ENCODE measurements at regions not wholly inside any gene's neighbourhood (a gene's known extent, or its start where the extent isn't known, plus 50 kb on each side); places are given as distances from the start of the nearest gene placed in this dataset.

DNA sequence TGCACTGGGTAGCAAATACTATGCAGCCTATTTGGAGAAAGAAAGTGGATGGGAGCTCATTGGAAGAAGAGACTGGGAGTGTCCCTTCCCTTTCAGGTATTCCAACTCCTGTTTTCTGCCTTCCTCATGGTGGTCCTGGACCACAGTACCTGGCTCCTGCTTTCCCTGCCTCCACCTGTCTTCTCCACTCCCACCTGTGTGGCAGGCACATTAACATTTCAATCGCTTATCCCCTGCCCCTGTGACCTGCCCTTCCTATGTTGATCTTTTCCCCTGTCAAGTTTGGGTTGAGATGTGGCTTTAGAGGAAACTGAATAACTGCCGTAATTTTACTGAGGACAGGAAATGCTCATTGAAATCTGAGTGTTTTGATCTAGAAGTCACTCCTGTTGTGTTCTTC lies 415.8 kb upstream of the PODXL start:
- TF ChIP-seq EZH2 (IDR thresholded peaks at IDR 0.05; ENCODE audit: borderline replicate concordance, insufficient read depth, low read depth, low read length, poor library complexity, severe bottlenecking) = no peak
- TF ChIP-seq CTCF (IDR thresholded peaks at IDR 0.05) = no peak
- Histone ChIP-seq H3K4me1 (ENCODE audit: control insufficient read depth in 2 of 2, insufficient read depth in 2 of 2, low read length in 2 of 2) (no peaks in the 10 kb centered on the region), H3K36me3 (replicated peaks in 1 of 2; ENCODE audit: control extremely low read depth in 1 of 2, control insufficient read depth in 1 of 2, extremely low read depth in 1 of 2, insufficient read depth in 2 of 2, low read length in 1 of 2) (no peaks in the 10 kb centered on the region), H3K4me3 (ENCODE audit: control extremely low read depth in 1 of 5, extremely low read depth in 1 of 5, insufficient read depth in 1 of 5, low read depth in 2 of 5, low read length in 4 of 5) (no peak overlapping the region), H2AFZ (ENCODE audit: insufficient read depth, low read depth, low read length, poor library complexity, severe bottlenecking) (no peak overlapping the region), H3K9me3 (ENCODE audit: control extremely low read depth in 1 of 3, control insufficient read depth in 2 of 3, insufficient read depth in 1 of 3, low read length in 2 of 3) (peaks cover 0 to 4% (median 0%) of the 10 kb centered on the region in 3 donors), H3K79me2 (ENCODE audit: control insufficient read depth, insufficient read depth, low read length) (no peaks in the 10 kb centered on the region), H4K20me1 (ENCODE audit: control insufficient read depth, insufficient read depth, low read length, poor library complexity, severe bottlenecking) (no peaks in the 10 kb centered on the region), H3K4me2 (replicated peaks; ENCODE audit: low read depth, low read length, poor library complexity, severe bottlenecking) (no peak overlapping the region), H3K9ac (ENCODE audit: low read length) (no peak overlapping the region), H3K27me3 (replicated peaks in 1 of 4; ENCODE audit: control extremely low read depth in 1 of 4, control insufficient read depth in 3 of 4, insufficient read depth in 4 of 4, low read length in 3 of 4) (no peaks in the 10 kb centered on the region), H3K27ac (ENCODE audit: low read length in 2 of 2) (no peak overlapping the region)
- WGBS (ENCODE audit: insufficient coverage) = 33% methylated on average over 1 of the region's 2 CpGs
- no peak for ATAC-seq (ENCODE audit: low read depth)
- intact Hi-C loops (cut with micrococcal nuclease) = no loop called here
- H3K27me3 Mint-ChIP-seq = no peaks in the 10 kb centered on the region
- no peak for DNase-seq
- POLR2A ChIA-PET = no interaction called here
- H3K4me1 Mint-ChIP-seq = no peaks in the 10 kb centered on the region
- CTCF ChIA-PET = no interaction called here
- no peaks in the 10 kb centered on the region for H3K9me3 Mint-ChIP-seq (ENCODE audit: insufficient read depth)
- H3K4me3 Mint-ChIP-seq = no peak overlapping the region
- H3K27ac Mint-ChIP-seq = no peak overlapping the region

DNA sequence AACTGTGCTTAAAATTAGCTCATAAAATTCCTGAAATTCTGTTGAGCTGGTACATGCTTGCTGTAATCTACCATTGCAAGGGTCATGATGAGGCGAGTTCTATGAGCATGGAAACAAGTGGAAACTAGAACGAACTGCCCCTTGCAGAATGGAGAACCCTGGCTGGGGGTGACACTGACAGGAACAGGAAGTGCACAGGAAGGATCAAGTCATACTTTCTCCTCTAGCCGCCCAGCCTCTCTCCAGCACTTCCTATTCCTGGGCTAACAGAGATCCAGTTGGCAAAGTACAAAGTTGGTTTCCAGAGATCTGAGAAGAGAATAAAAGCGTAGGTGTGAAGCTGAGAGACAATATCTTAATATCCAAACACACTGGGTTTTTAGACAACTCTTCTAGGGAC lies 414.2 kb upstream of the PODXL start:
- 56% methylated on average over 2 of the region's 4 CpGs for WGBS (ENCODE audit: insufficient coverage)
- Mint-ChIP-seq H3K4me1 (no peaks in the 10 kb centered on the region), H3K9me3 (ENCODE audit: insufficient read depth) (no peaks in the 10 kb centered on the region), H3K27ac (no peak overlapping the region), H3K4me3 (no peak overlapping the region), H3K27me3 (no peaks in the 10 kb centered on the region)
- Histone ChIP-seq H3K9me3 (ENCODE audit: control extremely low read depth in 1 of 3, control insufficient read depth in 2 of 3, insufficient read depth in 1 of 3, low read length in 2 of 3) (no peaks in the 10 kb centered on the region), H3K4me2 (replicated peaks; ENCODE audit: low read depth, low read length, poor library complexity, severe bottlenecking) (no peak overlapping the region), H2AFZ (ENCODE audit: insufficient read depth, low read depth, low read length, poor library complexity, severe bottlenecking) (no peak overlapping the region), H3K9ac (ENCODE audit: low read length) (no peak overlapping the region), H3K4me3 (ENCODE audit: control extremely low read depth in 1 of 5, extremely low read depth in 1 of 5, insufficient read depth in 1 of 5, low read depth in 2 of 5, low read length in 4 of 5) (no peak overlapping the region), H4K20me1 (ENCODE audit: control insufficient read depth, insufficient read depth, low read length, poor library complexity, severe bottlenecking) (no peaks in the 10 kb centered on the region), H3K79me2 (ENCODE audit: control insufficient read depth, insufficient read depth, low read length) (no peaks in the 10 kb centered on the region), H3K4me1 (ENCODE audit: control insufficient read depth in 2 of 2, insufficient read depth in 2 of 2, low read length in 2 of 2) (no peaks in the 10 kb centered on the region), H3K27me3 (replicated peaks in 1 of 4; ENCODE audit: control extremely low read depth in 1 of 4, control insufficient read depth in 3 of 4, insufficient read depth in 4 of 4, low read length in 3 of 4) (no peaks in the 10 kb centered on the region), H3K27ac (ENCODE audit: low read length in 2 of 2) (no peak overlapping the region), H3K36me3 (replicated peaks in 1 of 2; ENCODE audit: control extremely low read depth in 1 of 2, control insufficient read depth in 1 of 2, extremely low read depth in 1 of 2, insufficient read depth in 2 of 2, low read length in 1 of 2) (no peaks in the 10 kb centered on the region)
- no peak for DNase-seq
- ATAC-seq (ENCODE audit: low read depth) = no peak
- ChIA-PET CTCF (no interaction called here), POLR2A (no interaction called here)
- intact Hi-C loops (cut with micrococcal nuclease) = no loop called here
- no peak for TF ChIP-seq CTCF (IDR thresholded peaks at IDR 0.05)
- no peak for TF ChIP-seq EZH2 (IDR thresholded peaks at IDR 0.05; ENCODE audit: borderline replicate concordance, insufficient read depth, low read depth, low read length, poor library complexity, severe bottlenecking)
